ENCODE measurements at regions not wholly inside any gene's neighbourhood (a gene's known extent, or its start where the extent isn't known, plus 50 kb on each side); places are given as distances from the start of the nearest gene placed in this dataset.
"Not testable (repeated sequence)": the region's sequence is repeated elsewhere in the genome, so short reads cannot be mapped to it uniquely, and the experiment has no call there.

DNA sequence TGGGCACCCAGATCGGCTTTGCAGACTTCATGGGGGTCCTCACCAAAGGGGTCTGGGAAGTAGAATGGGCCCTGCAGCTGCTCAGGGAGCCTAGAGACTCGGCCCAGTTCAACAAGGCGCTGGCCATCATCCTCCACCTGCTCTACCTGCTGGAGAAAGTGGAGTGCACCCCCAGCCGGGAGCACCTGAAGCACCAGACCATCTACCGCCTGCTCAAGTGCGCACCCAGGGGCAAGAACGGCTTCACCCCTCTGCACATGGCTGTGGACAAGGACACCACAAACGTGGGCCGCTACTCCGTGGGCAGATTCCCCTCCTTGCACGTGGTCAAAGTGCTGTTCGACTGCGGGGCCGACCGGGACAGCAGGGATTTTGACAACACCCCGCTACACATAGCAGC lies 515.0 kb downstream of the TUBA3C start:
- H3K36me3 ChIP-seq; intact Hi-C loops (cut with DNase I; ENCODE audit: low total_unique reads); DNase-seq; H3K27ac ChIP-seq; H3K9me3 ChIP-seq; H3K4me3 ChIP-seq; H3K27me3 ChIP-seq (replicated peaks in 1 of 7); H3K4me1 ChIP-seq: not testable (repeated sequence)
- 86 to 100% (median 90%) methylated on average over 1 to 16 of the region's 16 CpGs; no CpG with 5 or more reads in 1 of the 5 donors for WGBS, 5 donors

DNA sequence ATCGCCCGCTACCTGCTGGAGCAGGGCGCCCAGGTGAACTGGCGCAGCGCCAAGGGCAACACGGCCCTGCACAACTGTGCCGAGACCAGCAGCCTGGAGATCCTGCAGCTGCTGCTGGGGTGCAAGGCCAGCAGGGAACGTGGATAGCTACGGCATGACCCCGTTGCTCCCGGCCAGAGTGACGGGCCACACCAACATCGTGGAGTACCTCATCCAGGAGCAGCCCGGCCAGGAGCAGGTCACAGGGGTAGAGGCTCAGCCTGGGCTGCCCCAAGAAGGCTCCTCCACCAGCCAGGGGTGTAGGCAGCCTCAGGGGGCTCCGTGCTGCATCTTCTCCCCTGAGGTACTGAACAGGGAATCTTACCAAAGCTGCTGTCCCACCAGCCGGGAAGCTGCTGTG lies 515.9 kb downstream of the TUBA3C start:
- H3K9me3 ChIP-seq; H3K27ac ChIP-seq; H3K27me3 ChIP-seq (replicated peaks in 1 of 7); H3K4me1 ChIP-seq; DNase-seq; intact Hi-C loops (cut with DNase I; ENCODE audit: low total_unique reads); H3K36me3 ChIP-seq; H3K4me3 ChIP-seq: not testable (repeated sequence)
- 83 to 100% (median 90%) methylated on average over 4 to 12 of the region's 16 CpGs for WGBS, 5 donors

DNA sequence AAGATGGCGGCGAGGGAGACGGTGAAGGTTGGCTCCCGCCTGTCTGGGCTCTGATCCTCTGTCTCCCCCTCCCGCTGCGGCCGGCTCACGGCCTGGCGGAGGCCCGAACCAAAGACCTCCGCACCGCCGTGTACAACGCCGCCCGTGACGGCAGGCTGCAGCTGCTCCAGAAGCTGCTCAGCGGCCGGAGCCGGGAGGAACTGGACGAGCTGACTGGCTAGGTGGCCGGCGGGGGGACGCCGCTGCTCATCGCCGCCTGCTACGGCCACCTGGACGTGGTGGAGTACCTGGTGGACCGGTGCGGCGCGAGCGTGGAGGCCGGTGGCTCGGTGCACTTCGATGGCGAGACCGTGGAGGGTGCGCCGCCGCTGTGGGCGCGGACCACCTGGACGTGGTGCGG lies 516.5 kb downstream of the TUBA3C start:
- H3K4me1 ChIP-seq; H3K4me3 ChIP-seq; H3K9me3 ChIP-seq; H3K36me3 ChIP-seq; H3K27me3 ChIP-seq (replicated peaks in 1 of 7); intact Hi-C loops (cut with DNase I; ENCODE audit: low total_unique reads); H3K27ac ChIP-seq: not testable (repeated sequence)
- DNase-seq = peak; percentile 58
- WGBS, 5 donors = 79 to 91% (median 88%) methylated on average over 40 to 46 of the region's 46 CpGs

DNA sequence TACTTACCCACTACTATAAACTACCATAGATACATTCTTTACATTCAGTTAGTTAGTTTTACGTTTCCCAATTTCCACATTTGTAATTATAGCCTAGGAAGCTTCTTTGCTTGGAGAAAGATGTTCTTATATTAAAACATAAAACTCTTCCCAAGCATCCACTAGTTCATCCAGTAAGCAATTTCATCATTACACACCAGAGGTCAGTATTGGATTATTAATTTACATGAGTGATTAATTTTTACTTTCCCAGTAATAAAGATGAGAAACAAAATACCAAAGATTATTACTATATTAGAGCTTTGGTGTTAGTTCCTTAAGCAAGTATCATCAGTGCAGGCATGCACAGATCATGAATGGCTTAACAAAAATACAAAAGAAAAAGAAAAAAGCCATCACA lies 518.4 kb downstream of the TUBA3C start:
- H3K27me3 ChIP-seq (replicated peaks in 1 of 7); H3K36me3 ChIP-seq; H3K9me3 ChIP-seq; H3K4me1 ChIP-seq; H3K27ac ChIP-seq; DNase-seq; H3K4me3 ChIP-seq; intact Hi-C loops (cut with DNase I; ENCODE audit: low total_unique reads): not testable (repeated sequence)
- TF ChIP-seq, protein P1, sequence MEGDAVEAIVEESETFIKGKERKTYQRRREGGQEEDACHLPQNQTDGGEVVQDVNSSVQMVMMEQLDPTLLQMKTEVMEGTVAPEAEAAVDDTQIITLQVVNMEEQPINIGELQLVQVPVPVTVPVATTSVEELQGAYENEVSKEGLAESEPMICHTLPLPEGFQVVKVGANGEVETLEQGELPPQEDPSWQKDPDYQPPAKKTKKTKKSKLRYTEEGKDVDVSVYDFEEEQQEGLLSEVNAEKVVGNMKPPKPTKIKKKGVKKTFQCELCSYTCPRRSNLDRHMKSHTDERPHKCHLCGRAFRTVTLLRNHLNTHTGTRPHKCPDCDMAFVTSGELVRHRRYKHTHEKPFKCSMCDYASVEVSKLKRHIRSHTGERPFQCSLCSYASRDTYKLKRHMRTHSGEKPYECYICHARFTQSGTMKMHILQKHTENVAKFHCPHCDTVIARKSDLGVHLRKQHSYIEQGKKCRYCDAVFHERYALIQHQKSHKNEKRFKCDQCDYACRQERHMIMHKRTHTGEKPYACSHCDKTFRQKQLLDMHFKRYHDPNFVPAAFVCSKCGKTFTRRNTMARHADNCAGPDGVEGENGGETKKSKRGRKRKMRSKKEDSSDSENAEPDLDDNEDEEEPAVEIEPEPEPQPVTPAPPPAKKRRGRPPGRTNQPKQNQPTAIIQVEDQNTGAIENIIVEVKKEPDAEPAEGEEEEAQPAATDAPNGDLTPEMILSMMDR (IDR thresholded peaks at IDR 0.05 in 8 of 11, conservative IDR thresholded peaks at IDR 0.05 in 3 of 11) = peak in 3 of 11 experiments; percentile 19 to 25 (median 24)
- WGBS, 5 donors = no CpG with 5 or more reads among the region's 1 CpG

DNA sequence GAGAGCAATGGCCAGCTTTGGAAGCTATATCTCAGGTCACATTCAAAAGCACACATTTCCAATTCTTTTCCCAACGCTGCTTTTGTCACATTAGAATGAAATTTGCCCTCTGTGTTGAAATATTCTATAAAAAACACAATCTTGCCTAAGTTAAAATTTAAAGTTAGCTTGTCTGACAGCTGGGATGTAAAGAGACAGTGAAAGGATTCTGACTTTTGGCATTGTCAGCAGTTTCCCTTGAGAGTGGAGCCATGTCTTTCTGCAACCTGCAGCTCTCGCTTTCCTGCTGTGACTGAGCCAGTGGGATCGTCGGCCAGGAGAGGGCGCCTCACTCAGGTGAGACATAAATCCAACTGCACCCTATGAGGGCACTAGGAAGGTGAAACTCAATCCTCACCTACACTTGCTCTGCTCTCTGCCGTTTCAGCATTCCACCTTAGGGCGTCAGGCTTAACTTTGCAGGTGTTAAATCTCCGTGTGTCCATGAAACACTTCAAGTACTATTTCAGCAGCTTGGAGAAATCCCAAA lies 537.9 kb downstream of the TUBA3C start:
- intact Hi-C loops (cut with DNase I; ENCODE audit: low total_unique reads); DNase-seq; H3K27ac ChIP-seq; H3K27me3 ChIP-seq (replicated peaks in 1 of 7); H3K4me1 ChIP-seq; H3K36me3 ChIP-seq; H3K4me3 ChIP-seq; H3K9me3 ChIP-seq: not testable (repeated sequence)
- TF ChIP-seq, protein P1 (IDR thresholded peaks at IDR 0.05 in 8 of 11, conservative IDR thresholded peaks at IDR 0.05 in 3 of 11) = peak in 1 of 11 experiments; percentile 26
- WGBS, 5 donors = 32 to 53% (median 38%) methylated on average over 7 to 8 of the region's 8 CpGs

DNA sequence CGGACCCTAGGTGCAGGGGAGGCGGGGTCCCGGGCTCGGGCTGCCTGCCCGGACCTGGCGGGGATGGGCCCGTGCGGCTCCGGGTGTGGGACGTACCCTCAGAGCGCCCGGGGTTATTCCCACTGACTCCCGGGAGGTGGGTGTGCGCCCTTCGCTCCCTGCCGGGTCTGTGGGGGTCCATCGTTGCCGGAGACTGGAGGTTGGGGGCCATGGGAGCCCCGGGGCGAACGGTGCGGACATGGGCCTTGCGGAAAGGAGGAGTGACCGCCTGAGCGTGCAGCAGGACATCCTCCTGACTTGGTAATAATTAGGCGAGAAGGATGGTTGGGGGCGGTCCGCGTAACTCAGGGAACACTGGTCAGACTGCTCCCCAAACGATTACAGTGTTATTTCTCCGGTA lies 552.7 kb downstream of the TUBA3C start:
- H3K4me1 ChIP-seq; H3K27ac ChIP-seq; intact Hi-C loops (cut with DNase I; ENCODE audit: low total_unique reads); H3K27me3 ChIP-seq (replicated peaks in 1 of 7); DNase-seq; H3K36me3 ChIP-seq; H3K4me3 ChIP-seq: not testable (repeated sequence)
- 60 to 77% (median 62%) methylated on average over 7 to 22 of the region's 31 CpGs for WGBS, 5 donors
- H3K9me3 ChIP-seq = peaks cover 0 to 17% (median 10%) of the 10 kb centered on the region in 8 donors
